HG02885 (cell line): ENCODE measurements at regions not wholly inside any gene's neighbourhood (a gene's known extent, or its start where the extent isn't known, plus 50 kb on each side); places are given as distances from the start of the nearest gene placed in this dataset.
A peak's percentile ranks its signal among the peaks of the same experiment; 100 is the strongest.
"Not testable (repeated sequence)": the region's sequence is repeated elsewhere in the genome, so short reads cannot be mapped to it uniquely, and the experiment has no call there.

Experiments used
- ATAC-seq: cut with Tn5 transposase; IDR thresholded peaks from one replicate; pipeline ENCODE4 v1.9.1; 2021; ENCODE audit warnings: mild to moderate bottlenecking; ENCODE audit not compliant: unreplicated experiment, poor library complexity

DNA sequence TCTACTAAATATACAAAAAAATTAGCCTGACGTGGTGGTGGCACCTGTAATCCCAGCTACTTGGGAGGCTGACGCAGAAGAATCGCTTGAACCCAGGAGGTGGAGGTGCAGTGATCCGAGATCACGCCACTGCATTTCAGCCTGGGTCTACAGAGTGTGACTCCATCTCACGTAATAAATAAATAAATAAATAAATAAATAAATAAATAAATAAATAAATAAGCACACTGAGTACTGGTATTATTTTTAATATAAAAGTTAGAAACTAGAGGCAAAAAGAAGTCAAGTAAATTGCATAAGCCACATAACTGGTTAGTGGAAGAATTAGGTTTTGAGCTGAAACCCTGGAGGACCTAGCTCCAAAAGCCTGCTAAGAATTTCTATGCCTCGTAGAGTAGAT lies 1262.7 kb upstream of the PABPC4L start:
- ATAC-seq, result no peak

DNA sequence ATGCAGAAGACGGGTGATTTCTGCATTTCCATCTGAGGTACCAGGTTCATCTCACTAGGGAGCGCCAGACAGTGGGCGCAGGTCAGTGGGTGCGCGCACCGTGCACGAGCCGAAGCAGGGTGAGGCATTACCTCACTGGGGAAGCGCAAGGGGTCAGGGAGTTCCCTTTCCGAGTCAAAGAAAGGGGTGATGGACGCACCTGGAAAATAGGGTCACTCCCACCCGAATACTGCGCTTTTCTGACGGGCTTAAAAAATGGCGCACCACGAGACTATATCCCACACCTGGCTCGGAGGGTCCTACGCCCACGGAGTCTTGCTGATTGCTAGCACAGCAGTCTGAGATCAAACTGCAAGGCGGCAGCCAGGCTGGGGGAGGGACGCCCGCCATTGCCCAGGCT lies 1246.0 kb upstream of the PABPC4L start:
- ATAC-seq, result not testable (repeated sequence)

DNA sequence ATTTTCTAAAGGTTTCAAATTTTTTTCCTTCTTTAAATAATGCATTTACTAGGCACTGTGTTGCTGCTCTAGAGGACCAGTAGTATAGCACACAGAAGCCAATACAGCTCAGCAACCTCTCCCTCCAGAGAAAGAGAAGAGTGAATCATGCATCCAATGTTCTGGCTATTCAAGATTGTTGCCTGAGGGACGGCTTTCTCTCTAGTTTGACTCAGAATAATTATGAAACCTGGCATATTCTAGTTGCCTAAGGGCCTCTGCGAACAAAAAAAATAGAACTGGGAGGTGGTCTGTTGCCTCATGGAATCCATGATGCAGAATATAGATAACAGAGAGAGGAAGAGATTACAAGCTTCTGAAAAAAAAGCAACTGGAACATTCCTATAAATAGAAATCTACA lies 1233.3 kb upstream of the PABPC4L start:
- no peak for ATAC-seq

DNA sequence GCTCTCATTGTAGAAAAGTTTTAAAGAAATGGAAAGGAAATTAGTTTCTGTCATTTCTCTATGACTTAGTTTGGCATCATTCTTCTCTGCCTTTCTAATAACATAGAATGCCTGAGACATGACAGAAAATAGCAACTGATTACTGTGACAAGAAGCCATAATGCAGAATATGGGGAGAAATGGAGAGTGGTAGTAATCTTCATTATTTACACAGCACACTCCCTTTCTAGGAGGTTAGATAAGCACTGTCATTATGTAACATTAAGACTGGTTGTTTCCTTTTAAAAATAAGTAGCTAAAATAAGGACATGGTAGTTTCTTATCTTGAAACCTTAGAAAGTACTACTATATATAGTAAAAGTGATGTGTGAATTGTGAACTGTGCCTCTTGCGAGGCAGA lies 1227.9 kb upstream of the PABPC4L start:
- no peak for ATAC-seq

DNA sequence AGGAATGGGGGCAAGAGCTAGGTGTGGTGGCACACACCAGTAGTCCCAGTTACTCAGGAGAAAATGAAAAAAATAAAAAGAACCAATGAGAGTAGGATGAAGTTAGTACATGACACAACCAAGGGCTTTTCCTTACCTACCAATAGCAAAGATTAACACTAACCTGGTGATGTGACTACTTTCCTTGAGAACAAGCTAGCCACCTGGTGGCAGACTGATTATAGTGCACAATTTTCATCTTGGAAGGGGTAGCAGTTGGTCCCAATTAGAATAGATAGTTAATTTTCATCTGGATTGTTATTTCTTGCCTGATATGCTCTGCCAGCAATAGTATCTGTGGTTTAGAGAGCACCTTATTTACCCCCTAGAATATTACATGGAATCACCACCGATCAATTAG lies 1216.8 kb upstream of the PABPC4L start:
- ATAC-seq, result peak; percentile 71

DNA sequence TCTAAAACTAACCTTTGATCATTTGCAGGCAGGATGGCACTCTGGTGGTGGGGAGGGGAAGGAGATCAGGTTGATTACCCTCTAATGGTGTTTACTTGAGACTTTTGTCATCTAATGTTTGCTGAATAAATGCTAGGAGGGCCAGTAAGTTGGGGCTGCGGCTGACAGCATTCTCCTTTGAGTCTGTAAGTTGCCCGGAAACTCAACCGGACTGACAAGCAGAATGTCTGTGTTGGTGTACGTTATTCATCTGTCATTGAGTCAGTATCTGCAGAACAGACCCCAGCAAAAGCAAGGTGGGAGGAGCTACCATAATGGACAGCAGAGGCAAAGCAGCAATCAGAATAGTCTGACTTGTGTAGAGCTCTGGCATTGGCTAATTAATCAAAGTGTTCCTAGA lies 1210.6 kb upstream of the PABPC4L start:
- no peak for ATAC-seq

DNA sequence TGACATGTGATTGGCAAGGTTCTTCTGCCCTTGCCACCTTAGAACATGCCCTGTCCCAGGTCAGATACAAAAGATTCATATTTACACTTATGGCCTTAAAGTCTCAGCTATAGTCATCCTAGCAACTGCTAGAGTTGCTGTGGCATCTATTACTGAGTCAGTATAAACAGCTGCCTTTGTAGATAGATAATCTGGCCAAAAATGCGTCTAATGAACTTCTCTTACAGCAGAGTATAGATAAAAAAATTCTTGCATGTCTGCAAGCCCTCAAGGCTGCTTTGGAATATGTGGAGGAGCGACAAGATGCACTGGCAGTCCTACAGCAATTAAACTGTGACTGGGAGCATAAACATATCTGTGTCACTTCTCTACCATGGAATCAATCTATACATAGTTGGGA lies 1209.7 kb upstream of the PABPC4L start:
- ATAC-seq, result no peak

DNA sequence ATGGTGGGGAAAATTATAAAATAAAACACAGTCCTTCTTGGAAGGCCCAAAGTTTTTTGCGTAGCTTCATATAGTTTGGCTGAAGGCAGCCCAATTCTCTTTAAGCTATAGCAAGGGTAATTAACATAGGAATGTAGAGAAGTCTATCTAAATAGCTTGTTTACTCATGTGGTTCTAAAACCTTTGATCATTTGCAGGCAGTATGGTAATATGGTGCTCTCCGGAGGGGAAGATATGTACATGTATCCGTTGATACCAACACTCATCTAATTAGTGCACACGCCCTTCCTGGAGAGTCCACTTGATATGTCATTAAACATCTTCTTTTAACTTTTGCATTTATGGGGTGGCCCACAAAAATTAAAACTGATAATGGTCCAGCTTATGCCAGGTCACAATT lies 1207.7 kb upstream of the PABPC4L start:
- not testable (repeated sequence) for ATAC-seq

DNA sequence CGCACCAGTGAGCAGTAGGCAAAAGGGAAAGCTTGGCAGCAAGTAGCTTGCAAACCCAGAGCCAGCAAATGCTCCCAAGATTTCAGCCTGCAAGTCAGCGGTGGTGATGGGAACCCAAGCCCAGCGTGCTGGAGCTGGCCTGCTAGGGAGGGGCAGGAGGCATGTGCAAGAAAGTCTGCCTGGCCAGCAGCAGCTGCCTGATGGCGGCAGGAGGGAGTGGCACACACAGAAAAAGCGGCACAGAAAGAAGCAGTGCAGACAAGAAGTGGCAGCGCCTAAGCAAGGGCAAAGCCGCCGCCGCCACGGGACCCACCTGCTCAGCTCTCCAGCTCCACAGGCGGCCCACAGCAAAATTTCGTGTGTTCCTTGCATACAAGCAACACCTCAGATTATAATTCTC lies 1206.5 kb upstream of the PABPC4L start:
- ATAC-seq, result no peak

DNA sequence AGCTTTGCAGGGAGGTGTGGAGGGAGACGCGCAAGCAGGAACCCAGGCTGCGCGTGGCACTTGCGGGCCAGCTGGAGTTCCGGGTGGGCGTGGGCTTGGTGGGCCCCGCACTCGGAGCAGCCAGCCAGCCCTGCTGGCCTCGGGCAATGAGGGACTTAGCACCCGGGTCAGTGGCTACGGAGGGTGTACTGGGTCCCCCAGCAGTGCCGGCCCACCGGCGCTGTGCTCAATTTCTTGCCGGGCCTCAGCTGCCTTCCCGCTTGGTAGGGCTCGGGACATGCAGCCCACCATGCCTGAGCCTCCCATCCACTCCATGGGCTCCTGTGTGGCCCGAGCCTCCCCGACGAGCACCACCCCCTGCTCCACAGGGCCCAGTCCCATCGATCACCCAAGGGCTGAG lies 1205.0 kb upstream of the PABPC4L start:
- not testable (repeated sequence) for ATAC-seq

DNA sequence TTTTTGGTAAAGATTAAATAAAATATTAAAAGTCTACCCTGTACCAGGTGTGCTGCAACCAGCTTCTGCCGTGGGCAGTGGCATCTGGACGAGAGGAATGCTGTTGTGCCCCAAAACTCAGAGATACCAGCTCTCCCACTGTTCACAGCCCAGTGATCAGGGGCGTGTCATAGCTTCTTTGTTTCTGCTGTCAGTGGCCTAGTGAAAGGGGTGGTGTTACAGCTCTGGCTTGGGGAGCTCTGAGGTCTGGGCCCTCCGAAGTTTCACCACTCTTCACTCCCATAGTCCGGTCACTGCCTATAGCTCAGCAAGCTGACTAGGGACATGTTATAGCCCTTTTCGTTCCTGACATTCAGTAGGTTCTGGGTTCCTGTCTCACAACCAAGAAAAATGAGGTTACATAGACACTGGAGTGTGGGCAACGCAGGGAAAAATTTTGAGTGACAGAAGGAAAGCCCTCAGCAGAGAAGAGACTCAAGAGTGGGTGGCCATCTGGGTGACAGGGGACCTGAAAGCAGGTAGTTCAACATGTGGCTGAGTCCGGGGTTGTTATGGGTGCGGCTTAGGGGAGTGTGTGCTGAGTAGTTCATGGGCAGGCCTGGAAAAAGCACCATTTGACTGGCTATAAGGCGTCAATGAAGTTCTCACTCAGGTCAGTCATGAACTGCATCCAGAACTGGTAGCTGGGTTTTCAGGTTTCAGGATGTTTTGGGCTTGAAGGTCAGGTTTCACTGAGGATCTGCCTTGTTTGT lies 1184.4 kb upstream of the PABPC4L start:
- no peak for ATAC-seq

DNA sequence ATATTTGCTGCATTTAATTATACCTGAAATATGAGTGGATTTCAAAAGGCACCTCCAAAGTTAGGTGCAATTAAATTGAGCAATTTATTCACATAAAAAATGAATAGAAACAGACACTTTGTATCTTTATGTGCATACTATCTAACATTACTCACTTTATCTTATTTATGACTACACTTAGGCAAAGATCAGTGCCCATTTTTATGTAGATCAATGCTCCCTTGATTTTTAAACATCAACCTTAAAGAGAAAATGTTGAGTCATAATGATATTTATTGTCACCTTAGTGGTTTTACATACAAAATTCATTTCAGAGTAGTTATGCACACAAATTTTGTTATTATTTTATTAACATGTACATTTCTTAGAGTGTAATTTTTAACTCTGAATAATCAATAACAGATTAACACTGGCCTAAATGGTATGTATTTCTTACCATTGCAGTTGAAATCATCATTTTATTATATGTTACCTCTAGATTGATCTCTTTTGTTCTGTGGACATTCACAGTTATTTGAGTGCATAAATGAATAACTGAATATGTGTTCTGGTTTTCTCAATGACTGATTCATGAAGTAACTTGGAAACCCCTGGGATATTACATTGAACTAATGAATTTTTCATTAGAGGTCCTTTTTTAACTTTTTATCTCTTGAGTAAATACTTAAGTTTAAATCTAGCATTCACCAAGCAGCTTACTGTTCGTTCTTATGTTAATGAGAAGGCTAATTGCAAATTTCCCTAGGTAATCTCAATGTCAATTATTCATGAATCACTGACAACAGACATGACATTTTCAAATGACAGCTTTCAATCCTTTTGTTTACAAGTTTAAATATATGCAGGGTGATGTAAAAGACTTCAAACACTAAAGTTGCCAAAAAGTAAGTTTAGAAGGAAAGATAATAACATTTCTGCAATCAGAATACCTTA lies 1182.0 kb upstream of the PABPC4L start:
- no peak for ATAC-seq

DNA sequence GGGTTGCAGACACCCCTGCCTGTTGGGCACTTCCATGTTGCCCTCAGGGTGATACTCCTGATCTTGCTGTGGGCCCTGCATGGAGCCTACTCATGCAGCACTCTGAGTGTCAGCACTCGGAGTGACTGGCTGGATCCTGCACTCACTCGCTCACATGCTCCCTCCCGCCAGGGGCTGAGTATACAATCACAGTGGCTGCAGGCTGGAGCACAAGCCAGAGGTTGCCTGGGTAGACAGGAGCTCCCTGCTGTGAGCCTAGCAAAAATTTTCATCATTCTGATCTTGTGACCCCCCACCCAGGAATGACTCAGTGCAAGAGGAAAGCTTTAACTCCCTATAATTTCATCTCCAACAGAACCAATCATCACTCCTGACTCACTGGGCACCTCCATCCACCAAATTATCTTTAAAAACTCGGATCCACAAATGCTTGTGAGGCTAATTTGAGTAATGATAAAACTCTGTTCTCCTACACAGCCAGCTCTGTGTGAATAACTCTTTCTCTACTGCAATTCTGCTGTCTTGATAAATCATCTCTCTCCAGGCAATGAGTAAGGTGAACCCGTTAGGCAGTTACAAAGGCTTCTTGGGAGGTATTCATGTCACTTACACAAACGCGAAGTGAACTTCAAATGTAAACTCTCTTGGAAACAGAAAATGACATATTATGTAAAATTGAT lies 1180.8 kb upstream of the PABPC4L start:
- ATAC-seq, result no peak

DNA sequence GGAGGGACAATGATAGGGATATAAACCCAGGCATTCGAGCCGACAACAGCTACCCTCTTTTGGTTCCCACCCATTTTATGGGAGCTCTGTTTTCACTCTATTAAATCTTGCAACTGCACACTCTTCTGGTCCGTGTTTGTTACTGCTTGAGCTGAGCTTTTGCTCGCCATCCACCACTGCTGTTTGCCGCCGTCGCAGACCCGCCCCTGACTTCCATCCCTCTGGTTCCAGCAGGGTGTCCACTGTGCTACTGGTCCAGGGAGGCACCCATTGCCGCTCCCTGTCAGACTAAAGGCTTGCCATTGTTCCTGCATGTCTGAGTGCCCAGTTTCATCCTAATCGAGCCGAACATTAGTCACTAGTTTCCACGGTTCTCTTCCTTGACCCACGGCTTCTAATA lies 1170.5 kb upstream of the PABPC4L start:
- no peak for ATAC-seq

DNA sequence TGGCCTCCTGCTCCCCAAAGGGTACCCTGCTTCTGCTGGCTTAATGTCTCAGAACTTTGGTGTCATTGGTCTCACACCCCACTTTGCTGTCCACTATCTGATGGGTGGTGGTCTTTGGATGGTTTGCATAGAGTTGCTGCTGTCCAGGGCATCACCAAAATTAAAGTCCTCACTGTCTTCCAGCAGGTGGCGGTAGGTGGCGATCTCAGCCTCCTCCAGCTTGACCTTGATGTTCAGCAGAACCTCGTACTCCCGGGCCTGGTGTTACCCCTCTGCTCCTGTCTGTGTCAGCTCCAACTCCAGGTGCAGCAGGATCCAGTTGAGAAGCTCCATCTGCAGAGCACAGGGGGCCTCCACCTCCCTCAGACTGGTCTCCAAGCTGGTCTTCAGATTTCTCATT lies 1169.5 kb upstream of the PABPC4L start:
- ATAC-seq, result no peak

DNA sequence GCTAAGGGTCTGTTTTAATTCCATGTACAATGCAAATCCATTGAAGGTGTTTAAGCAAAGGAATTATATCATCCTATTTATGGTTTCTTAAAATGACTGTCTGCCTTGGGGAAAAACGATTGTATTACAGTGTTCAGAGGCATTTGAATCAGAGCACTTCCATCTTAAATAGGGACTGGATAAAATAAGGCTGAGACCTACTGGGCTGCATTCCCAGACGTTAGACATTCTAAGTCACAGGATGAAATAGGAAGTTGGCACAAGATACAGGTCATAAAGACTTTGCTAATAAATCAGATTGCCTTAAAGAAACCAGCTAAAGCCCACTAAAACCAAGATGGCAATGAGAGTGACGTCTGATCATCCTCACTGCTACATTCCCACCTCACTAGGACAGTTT lies 1167.2 kb upstream of the PABPC4L start:
- ATAC-seq, result no peak

DNA sequence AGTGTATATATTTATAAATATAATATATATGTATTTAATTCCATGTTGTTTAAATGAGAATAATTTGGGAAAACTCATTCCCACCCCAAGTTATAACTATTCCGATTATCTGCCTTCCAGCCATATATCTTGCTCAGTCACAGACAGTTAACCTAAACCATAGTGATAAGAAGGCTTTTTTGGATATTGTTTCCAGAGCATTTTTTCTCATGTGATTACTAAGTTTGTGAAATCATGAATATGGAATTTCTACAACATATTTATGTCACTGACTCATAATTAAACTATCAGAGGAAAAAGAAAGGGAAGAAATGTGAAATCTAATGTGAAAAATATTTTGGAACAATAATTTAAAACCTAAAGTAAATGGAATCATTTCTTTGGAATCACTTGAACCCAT lies 1163.5 kb upstream of the PABPC4L start:
- ATAC-seq, result no peak

DNA sequence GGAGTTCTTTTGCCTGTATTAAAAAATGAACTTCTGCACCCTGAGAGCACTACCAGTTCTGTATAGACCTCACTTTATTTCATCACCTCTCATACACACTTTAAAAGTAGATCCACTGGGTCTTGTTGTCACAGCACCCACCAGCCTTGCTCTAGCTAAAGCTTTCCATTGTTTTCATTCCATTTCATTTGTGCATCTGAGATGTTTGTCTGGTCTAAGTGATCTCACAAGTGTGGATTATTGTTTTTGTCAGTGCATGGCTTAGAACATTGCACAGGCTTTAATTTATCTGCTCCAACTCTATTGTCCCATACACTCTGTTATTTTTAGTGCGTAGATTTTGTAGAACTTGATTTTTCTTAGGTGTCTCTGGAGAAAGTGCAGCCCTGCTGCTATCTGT lies 1157.5 kb upstream of the PABPC4L start:
- no peak for ATAC-seq

DNA sequence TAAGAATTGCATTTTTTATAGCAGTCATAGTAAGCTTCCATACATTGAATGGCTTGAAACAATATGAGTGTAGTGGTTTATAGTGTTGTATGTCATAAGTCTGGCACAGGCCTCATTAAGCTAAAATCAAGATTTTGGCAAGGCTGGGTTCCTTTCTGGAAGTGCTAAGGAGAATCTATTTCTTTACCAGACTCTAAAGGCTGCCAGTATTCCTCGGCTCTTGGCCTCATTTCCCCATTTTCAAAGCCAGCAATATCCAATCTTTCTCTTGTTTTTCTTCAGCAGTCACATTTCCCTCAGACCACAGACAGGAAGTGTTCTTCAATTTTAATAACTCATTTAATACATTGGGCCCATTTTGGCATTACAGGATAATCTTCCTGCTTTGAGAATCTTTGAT lies 1155.5 kb upstream of the PABPC4L start:
- no peak for ATAC-seq

DNA sequence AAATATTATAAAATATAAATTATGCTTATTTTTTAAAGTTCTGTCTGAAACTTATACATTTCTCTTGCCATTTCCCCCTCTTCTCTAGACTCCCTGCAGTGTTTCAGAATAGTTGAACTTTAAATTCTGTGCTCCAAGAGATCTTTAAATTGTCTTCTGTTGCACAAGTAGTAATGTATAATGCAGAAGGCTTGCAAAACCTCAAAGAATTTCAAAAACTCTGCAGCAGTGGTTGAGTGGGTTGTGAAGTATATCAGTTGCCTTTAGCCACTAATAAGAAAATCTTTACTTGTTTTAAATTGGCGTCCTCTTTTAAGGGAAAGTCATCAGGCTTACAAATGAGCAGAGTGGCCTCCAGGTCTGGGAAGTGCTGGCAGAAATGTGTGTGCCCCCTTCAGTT lies 1153.3 kb upstream of the PABPC4L start:
- no peak for ATAC-seq

DNA sequence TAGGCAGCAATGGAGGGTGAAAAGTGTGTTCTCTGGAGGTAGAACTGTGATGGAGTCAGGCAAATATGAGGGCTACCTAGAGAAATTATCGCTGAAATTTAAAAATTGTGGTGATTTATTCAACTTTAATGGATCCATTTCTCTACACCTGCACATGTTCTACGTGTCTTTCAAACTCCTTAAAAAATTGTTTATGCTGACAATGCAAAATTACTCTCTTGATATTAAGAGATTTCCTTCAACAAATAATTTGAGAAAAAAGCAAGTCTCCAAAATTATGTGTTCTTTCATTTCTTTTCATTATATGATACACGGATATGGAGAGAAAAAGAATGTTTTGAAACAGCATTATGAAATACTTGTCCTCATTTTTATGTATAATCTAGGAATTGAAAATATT lies 1151.4 kb upstream of the PABPC4L start:
- no peak for ATAC-seq
